Right lobe of liver (tissue), 6 donors: ENCODE measurements at regions not wholly inside any gene's neighbourhood (a gene's known extent, or its start where the extent isn't known, plus 50 kb on each side); places are given as distances from the start of the nearest gene placed in this dataset.
"Not testable (repeated sequence)": the region's sequence is repeated elsewhere in the genome, so short reads cannot be mapped to it uniquely, and the experiment has no call there.

Experiments used
- ATAC-seq, 4 donors: fragments of 200-7000 bp; cut with Tn5 transposase; one replicate each; pipeline ENCODE4 v1.9.1; 2020; ENCODE audit warnings: mild to moderate bottlenecking in 4 of 4, moderate library complexity in 4 of 4
- DNase-seq, 3 donors: peaks; one replicate each; pipeline ENCODE4 v3.0.0-alpha.2; 2020
- H3K27ac ChIP-seq, 3 donors: fragments of 200-600 bp; one replicate each; pipeline ENCODE4 v1.8.0; 2022
- H3K27me3 ChIP-seq, 2 donors: fragments of 200-600 bp; one replicate each; pipeline ENCODE4 v1.8.0; 2022
- H3K36me3 ChIP-seq, 4 donors: fragments of 200-600 bp; sonication (generic) in 1 of 4; one replicate each; pipeline versions ENCODE4 v1.5.1 to v1.8.0; 2017 to 2022; ENCODE audit warnings: control low read depth in 1 of 4
- H3K4me1 ChIP-seq, 4 donors: fragments of 200-600 bp; sonication (generic) in 1 of 4; one replicate each; pipeline versions ENCODE4 v1.5.1 to v1.8.0; 2017 to 2022; ENCODE audit warnings: control low read depth in 1 of 4
- H3K4me3 ChIP-seq, 3 donors: fragments of 200-600 bp; one replicate each; pipeline ENCODE4 v1.8.0; 2022
- H3K9me3 ChIP-seq, 4 donors: fragments of 200-600 bp; sonication (generic) in 1 of 4; one replicate each; pipeline versions ENCODE4 v1.5.1 to v1.8.0; 2017 to 2022; ENCODE audit warnings: control low read depth in 1 of 4
- POLR2A ChIP-seq: fragments of 450-650 bp; IDR thresholded peaks from one replicate; pipeline ENCODE4 v1.6.1; 2017; ENCODE audit warnings: antibody characterized with exemption, mild to moderate bottlenecking
- WGBS: methylation state at CpG from one replicate; pipeline ENCODE4 v1.1.6; 2018; ENCODE audit warnings: low coverage, low lambda C conversion rate; ENCODE audit not compliant: insufficient coverage; ENCODE audit errors: missing lambda C conversion rate; 5-methylcytosine and 5-hydroxymethylcytosine counted together
- intact Hi-C, 2 donors: fragments of 100-400 bp; cut with DNase I; formaldehyde crosslinking; loops; one replicate each; pipeline versions ENCODE4 v1.11.2 to v1.14.1; 2022
- TF ChIP-seq, protein P1 (sequence below), 4 donors: fragments of 200-600 bp in 3 of 4; fragments of 450-650 bp in 1 of 4; IDR thresholded peaks; one replicate each; pipeline versions ENCODE4 v1.5.1 to v1.8.0; 2016 to 2022; ENCODE audit warnings: antibody characterized with exemption in 4 of 4, mild to moderate bottlenecking in 2 of 4
- donor health status: DM: no; HTN: yes; CAD: no.
- donor health status: DM: no; HTN: no; CAD: no.
- donor health status: DM: no; HTN: no; CAD: no.
- donor health status: DM: no; HTN: yes; CAD: no.
- donor health status: DM: no; HTN: yes; CAD: no.

DNA sequence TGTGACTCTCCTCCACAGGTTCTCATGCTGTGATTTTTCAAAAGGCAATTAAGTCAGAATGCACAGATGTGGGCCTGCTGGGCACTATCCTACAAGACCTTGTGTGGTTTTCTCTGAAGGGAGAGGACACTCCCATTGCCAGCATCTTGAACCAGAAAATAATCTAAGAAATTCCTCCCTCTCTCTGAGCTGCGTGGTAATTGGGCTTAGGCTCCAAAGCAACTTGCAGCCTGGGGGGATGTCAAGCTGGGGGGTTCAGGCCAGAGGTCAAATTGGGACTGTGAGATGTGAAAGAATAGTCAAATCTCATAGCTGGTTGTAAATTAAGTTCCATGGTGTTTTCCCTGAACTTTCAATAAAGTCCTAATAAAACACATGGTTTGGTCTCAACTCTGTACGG lies 350.6 kb upstream of the SLC7A11 start:
- Histone ChIP-seq H3K27ac (no peak overlapping the region), H3K27me3 (no peaks in the 10 kb centered on the region), H3K36me3 (no peaks in the 10 kb centered on the region), H3K9me3 (no peaks in the 10 kb centered on the region), H3K4me3 (no peak overlapping the region), H3K4me1 (peaks cover 0 to 11% (median 2%) of the 10 kb centered on the region in 4 donors)
- DNase-seq (no peak), ATAC-seq (no peak)
- intact Hi-C loops: no loop called here
- WGBS: 92% methylated on average over 2 of the region's 2 CpGs
- TF ChIP-seq, protein P1, sequence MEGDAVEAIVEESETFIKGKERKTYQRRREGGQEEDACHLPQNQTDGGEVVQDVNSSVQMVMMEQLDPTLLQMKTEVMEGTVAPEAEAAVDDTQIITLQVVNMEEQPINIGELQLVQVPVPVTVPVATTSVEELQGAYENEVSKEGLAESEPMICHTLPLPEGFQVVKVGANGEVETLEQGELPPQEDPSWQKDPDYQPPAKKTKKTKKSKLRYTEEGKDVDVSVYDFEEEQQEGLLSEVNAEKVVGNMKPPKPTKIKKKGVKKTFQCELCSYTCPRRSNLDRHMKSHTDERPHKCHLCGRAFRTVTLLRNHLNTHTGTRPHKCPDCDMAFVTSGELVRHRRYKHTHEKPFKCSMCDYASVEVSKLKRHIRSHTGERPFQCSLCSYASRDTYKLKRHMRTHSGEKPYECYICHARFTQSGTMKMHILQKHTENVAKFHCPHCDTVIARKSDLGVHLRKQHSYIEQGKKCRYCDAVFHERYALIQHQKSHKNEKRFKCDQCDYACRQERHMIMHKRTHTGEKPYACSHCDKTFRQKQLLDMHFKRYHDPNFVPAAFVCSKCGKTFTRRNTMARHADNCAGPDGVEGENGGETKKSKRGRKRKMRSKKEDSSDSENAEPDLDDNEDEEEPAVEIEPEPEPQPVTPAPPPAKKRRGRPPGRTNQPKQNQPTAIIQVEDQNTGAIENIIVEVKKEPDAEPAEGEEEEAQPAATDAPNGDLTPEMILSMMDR (IDR thresholded peaks at IDR 0.05): no peak
- TF ChIP-seq POLR2A: no peak

GRCh38 chr4:138591808-138592207 lies 349.7 kb upstream of the SLC7A11 start:
- H3K27me3 ChIP-seq: no peaks in the 10 kb centered on the region
- intact Hi-C loops: no loop called here
- no peaks in the 10 kb centered on the region for H3K36me3 ChIP-seq
- H3K4me3 ChIP-seq: no peak overlapping the region
- DNase-seq: no peak
- no peaks in the 10 kb centered on the region for H3K9me3 ChIP-seq
- H3K4me1 ChIP-seq: peaks cover 0 to 11% (median 2%) of the 10 kb centered on the region in 4 donors
- no peak overlapping the region for H3K27ac ChIP-seq
- 13% methylated on average over 1 of the region's 1 CpG for WGBS
- ATAC-seq: peak in 2 of 4 donors; percentile 30 to 61
- no peak for TF ChIP-seq POLR2A
- TF ChIP-seq, protein P1 (IDR thresholded peaks at IDR 0.05): no peak

DNA sequence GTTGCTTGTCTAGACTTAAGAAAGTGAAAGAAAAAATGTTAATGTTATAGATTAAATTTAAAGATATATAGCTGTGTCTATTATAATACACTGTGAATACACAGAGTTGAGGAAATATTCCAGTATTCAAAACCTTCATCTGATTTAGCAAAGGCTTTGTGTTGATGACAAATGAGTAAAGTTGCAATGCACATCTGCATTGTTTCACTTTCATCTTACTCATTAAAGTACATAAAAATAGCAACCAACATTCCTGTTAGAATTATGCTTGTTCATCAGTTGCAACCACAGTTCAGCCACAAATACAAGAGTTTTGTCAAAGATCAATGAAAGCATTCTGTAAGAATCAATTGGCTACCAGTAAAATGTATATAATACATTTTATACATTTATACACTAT lies 346.4 kb upstream of the SLC7A11 start:
- no peak for TF ChIP-seq POLR2A
- TF ChIP-seq, protein P1 (IDR thresholded peaks at IDR 0.05): no peak
- H3K4me1 ChIP-seq: no peaks in the 10 kb centered on the region
- no peak for ATAC-seq
- H3K27me3 ChIP-seq: no peaks in the 10 kb centered on the region
- no peaks in the 10 kb centered on the region for H3K36me3 ChIP-seq
- DNase-seq: no peak
- no peaks in the 10 kb centered on the region for H3K9me3 ChIP-seq
- H3K27ac ChIP-seq: no peak overlapping the region
- intact Hi-C loops: no loop called here
- H3K4me3 ChIP-seq: no peak overlapping the region

GRCh38 chr4:138579146-138579545 lies 337.0 kb upstream of the SLC7A11 start:
- 70% methylated on average over 2 of the region's 2 CpGs for WGBS
- H3K36me3 ChIP-seq: no peaks in the 10 kb centered on the region
- H3K9me3 ChIP-seq: no peaks in the 10 kb centered on the region
- no peak for ATAC-seq
- no peak for TF ChIP-seq POLR2A
- TF ChIP-seq, protein P1 (IDR thresholded peaks at IDR 0.05): no peak
- H3K27me3 ChIP-seq: no peaks in the 10 kb centered on the region
- intact Hi-C loops: no loop called here
- no peak overlapping the region for H3K4me3 ChIP-seq
- DNase-seq: no peak
- H3K27ac ChIP-seq: no peak overlapping the region
- H3K4me1 ChIP-seq: no peaks in the 10 kb centered on the region

DNA sequence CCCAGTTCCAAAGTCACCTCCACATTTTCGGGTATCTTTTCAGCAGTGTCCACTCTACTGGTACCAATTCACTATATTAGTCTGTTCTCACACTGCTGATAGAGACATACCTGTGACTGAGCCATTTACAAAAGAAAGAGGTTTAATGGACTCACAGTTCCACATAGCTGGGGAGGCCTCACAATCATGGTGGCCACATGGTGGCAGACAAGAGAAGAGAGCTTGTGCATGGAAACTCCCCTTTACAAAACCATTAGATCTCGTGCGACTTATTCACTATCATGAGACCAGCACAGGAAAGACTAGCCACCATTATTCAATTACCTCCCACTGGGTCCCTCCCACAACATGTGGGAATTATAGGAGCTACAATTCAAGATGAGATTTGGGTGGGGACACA lies 335.7 kb upstream of the SLC7A11 start:
- H3K4me3 ChIP-seq, H3K27me3 ChIP-seq, H3K27ac ChIP-seq, H3K9me3 ChIP-seq, H3K4me1 ChIP-seq, intact Hi-C loops, H3K36me3 ChIP-seq: not testable (repeated sequence)
- DNase-seq (peak in 1 of 3 donors; percentile 22), ATAC-seq (peak; percentile 29 to 54 (median 43))
- TF ChIP-seq, protein P1 (IDR thresholded peaks at IDR 0.05): peak; percentile 12 to 36 (median 27)
- WGBS: 69% methylated on average over 3 of the region's 3 CpGs
